ENCODE measurements at regions not wholly inside any gene's neighbourhood (a gene's known extent, or its start where the extent isn't known, plus 50 kb on each side); places are given as distances from the start of the nearest gene placed in this dataset.

DNA sequence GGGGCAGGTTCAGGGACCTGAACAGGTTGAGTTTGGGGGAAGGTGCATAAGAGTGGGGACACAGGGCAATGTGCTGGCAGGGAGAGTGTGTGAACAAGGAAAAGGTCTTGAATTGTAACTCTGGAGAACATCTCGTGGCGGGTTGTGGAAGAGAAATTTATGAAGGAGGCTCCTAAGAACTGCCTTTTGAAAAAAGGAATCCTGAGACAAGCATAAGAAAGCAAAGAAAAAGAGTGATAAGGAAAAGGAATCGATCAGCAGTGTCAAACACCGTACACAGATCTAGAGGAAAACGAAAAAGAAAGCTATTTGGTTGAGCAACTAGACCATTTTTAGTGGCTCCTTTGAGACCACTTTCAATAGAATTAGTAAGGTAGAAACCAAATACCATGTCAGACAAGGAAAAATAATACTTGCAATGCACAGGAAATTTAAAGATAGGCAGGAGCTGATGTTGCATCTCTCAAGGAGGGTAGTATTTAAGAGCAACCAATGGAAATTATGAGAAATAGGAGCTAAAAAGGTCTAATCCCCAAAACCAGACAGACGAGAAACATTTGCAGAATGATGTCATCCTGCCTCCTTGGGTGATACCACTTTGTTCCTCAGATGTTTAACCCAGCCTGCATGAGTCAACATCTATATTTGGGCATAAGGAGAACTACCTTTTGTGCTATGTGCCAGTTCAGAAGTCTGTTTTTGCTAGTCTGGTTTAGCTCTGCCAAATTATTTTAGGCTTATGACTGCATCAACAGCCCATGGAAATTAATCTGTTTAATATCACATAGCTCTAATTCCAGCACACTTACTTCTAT lies 64.5 kb upstream of the STK38L start:
- DNase-seq (ENCODE audit: low read depth in 3 of 3, low spot score in 1 of 3): no peak

DNA sequence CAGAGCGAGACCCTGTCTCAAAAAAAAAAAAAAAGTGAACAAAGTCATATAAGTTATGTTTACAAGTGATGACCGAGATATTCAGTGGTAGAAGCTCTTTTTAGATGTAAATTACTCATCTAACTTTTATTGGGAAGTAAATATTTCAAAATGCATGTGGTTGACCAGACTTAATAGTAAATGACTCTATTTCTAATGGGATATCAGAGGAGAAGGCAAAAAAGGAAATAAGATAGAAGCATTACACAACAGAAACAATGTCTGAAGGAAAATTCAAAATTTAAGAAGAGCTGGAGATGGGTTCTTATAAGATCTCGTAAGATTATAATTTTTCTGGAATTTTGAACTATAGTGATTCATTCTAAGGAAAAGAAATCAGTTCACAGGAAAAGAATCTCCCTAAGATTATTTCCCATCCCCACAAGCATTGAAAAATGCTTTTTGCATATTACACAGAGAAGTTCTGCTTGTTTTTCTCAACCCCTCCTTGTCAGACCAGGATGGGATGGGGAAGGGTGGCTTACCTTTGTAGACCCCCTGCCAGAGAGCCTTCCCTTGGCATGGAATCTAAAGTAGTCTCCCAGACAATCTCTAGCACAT lies 63.1 kb upstream of the STK38L start:
- DNase-seq (ENCODE audit: low read depth in 3 of 3, low spot score in 1 of 3): no peak

DNA sequence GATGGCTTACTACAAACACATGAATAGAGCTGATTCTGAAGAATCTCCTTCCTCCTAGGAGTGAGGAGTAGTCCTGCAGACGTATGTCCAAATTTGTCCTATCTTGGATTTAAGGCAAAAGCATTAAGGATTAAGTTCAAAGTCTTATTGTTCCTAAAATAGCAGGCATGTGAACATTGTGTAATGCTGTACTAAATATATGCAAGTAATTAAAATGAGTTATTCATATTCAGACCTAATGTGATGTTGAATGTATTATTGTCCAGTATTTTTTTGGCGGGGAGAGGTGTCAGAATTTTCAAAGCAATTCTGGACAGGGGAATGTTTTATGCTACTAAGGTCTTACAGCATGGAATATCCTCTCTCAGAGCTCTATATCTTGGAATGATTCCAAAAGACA lies 60.7 kb upstream of the STK38L start:
- no peak for DNase-seq (ENCODE audit: low read depth in 3 of 3, low spot score in 1 of 3)

DNA sequence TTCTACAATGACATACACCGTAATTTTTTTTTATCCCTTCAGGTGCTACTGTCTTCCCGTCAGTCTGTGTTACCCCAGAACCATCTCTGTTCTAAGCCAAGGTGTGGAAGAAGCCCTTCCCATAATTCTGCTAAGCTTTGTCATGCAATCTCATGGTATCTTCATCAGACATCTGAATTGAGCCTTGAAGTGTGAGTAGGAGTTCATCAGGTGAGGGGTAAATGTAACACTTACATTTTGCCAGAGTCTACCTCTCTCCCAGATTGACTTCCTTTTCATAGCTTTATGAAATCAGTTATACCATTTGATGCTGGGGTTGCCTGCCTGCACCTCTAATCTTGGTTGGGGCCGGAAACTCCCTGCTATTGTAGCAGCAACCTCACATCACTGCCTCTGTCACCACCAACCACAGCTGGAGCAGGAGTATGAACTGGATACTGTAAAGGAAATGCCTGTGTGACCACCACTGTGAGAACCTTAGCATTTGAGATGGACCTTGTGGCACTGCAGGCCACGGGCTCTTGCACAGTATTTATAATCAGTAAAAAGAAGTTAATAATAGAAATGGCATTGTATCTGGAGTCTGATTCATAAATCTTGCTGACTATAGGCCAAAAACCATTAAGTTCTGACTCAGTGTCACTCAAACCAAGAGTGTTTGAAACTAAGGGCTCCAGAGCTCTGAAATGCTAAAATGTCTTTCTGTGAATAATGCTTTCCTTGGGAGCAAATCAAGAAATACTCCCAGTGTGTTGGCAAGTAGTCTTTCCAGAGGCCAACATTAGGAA lies 58.7 kb upstream of the STK38L start:
- DNase-seq (ENCODE audit: low read depth in 3 of 3, low spot score in 1 of 3): no peak

DNA sequence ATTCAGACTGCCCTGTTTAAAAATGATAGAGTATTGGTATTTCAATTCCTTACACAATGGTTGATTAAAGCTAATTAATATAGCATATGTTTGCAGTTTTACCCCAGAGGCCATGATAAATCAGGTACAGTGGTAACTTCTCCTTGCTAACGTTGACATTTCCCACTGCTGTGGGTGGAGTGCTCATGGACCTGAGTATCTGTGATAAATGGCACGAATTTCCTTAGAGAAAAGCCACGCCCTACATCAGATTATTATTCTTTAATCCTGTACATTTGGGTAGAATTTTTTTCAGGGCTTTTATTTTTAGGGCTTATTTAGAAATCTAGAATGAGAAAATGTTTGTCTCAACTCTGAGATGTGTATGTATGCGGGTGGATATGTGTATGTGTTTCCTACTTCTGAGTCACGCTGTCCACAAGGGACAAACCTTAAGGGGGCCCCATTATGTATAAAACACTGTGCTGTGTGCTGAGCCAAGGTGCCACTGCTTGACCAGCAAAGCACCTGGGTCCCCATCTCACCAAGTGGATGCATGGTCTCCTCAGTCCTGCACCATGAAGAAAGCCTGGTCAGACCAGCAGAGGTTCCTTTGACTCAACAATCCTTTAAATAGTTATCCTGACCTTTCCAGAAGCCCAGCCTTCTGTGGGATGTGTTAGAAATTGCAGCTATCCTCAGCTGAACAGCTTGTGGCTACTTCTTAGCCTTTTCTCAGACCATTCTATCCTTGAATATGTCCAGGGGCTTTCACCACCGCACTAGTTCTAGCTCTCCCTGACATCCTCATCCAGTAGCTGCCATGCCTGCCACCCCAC lies 57.9 kb upstream of the STK38L start:
- no peak for DNase-seq (ENCODE audit: low read depth in 3 of 3, low spot score in 1 of 3)

DNA sequence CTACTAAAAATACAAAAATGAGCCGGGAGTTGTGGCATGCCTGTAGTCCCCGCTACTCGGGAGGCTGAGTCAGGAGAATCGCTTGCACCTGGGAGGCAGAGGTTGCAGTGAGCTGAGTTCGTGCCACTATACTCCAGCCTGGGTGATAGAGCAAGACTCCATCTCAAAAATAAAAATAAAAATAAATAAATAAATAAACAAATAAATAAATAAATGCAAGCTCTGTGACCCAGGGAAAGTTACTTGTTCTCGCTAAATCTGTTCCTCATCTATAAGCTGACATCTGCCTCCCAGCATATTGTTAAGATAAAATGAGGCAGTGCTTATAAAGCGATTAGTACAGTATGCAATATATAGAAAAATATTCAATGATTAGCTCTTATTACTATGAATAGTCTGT lies 56.4 kb upstream of the STK38L start:
- no peak for DNase-seq (ENCODE audit: low read depth in 3 of 3, low spot score in 1 of 3)

DNA sequence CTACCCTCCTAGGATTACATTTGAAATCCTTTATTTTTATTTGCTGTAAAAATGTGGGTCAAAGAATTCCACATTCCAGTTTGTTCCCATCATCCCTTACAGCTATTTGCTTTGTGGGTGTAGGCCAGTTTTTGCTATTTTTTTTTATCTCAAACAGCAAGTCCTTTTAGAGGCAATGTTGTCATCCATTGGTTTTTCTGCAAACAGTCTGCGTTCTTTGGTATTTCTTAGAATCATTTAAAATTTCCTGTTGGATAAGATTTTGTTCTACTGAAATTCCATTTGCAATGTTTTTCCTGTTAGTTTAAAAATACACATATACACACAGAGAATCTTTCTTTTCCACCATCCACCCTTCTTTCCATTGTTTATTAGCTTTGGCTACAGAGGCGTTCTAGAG lies 53.3 kb upstream of the STK38L start:
- DNase-seq (ENCODE audit: low read depth in 3 of 3, low spot score in 1 of 3): no peak

DNA sequence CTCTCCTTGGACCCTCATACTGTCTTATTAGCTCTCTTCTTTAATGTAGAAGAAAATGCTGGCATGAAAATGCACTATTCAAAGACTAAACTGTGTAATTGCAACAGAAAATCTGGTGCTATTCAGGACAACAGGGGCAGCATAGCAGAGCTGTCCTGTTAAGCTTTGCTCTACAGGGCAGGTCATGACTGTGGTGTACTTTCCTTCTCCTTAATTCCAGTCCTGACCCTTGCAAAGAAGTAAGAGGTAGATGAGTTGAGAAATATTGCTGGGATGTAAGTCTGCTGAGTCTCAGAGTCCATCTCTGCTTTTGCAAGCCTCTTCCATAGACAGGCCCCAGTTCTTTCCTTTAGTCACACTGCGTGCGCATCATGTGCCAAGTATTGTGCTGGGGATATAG lies 52.6 kb upstream of the STK38L start:
- no peak for DNase-seq (ENCODE audit: low read depth in 3 of 3, low spot score in 1 of 3)

DNA sequence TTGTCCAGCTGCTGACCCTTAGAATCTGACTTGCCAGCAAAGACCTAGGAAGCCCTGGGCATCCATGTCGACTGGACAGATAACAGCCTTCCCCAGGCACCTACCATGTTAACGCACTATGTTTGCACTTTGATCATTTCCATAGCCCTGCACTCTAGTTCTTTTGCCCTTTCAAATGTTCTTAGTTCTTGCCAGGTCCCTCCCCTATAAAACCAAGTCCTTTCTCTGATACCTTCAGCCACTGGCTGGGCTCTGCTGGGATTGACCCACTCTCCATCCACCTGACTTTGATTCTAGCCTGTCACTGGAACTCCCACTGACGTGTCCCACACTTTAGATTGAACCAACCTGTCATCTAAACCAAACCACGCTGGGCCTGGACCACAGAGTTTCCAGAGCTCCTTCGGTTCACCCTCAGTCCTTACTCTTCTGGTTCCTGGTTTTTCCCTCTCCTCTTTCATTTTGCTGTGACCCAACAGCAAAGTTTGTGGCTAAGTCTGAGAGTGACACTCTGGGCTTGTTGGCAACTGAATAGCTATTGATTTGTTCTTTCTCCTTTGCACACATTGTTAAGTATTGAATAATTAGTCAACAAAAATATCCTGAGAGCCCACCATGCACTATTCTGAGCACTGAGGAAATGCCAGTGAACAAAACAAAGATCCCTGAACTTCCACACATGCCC lies 51.8 kb upstream of the STK38L start:
- no peak for DNase-seq (ENCODE audit: low read depth in 3 of 3, low spot score in 1 of 3)

DNA sequence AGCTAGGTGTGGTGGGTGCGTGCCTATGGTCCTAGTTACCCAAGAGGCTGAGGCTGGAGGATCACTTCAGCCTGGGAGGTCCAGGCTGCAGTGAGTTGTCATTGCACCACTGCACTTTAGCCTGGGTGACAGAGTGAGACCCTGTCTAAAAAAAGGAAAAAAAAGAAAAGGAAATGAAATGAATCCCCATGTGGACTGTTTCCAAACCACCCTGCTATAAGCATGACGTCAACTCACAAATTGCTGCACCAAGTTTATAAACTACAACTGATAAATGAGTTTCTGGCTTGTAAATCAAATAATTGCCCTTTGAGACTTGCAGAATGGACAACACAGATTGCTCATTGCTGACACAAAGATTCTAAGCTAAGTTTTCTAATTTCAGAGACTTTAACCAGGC lies 51.0 kb upstream of the STK38L start:
- no peak for DNase-seq (ENCODE audit: low read depth in 3 of 3, low spot score in 1 of 3)

DNA sequence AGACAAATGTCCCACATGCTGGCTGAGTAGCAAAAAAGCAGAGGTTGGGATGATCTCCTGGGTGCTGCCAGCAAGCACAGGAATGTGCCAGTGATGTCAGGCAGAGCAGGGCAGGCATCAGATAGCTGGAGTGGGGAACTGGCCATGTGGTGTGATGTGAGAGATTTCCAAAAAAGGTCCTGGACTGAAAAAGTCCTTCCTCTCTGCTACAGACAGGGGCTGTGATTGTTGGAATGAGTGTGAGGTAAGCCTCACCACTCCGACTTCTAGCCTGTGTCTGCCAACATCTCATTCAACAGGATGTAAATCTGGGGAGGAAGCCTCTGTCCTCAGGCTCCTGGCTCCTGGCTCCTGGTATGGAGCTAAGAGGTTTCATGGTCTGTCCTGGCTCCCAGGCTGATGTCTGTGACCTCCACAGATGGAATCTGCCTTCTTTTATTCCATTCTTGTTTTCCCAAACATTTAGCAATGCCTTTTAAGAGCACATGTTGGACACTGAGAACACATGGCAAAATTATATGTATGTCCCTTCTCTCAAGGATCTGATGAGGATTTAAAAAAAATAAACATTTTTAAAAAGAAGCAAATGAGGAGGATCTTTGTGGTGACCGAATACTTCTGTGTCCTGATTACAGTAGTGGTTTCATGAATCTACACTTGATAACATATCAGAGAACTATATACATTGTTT lies 50.1 kb upstream of the STK38L start:
- DNase-seq (ENCODE audit: low read depth in 3 of 3, low spot score in 1 of 3): no peak

Measured in stimulated activated CD4-positive, alpha-beta T cell treated with anti-CD3 and anti-CD28 coated beads, TNF-alpha, amount 100 ng/mL, for 1 hour (primary cell).